Panc1 (cell line): ENCODE measurements at regions not wholly inside any gene's neighbourhood (a gene's known extent, or its start where the extent isn't known, plus 50 kb on each side); places are given as distances from the start of the nearest gene placed in this dataset.

Source experiments
- ATAC-seq: fragments of 200-7000 bp; cut with Tn5 transposase; 2 replicates; pipeline ENCODE4 v1.9.1; 2020; ENCODE audit warnings: mild to moderate bottlenecking, moderate library complexity
- BruUV-seq: library from RNA; stranded (reverse); fragments of 400-500 nt; replicated peaks from 2 replicates; lab custom pipeline; 2021; lab: Mats Ljungman, UMichigan
- CTCF ChIA-PET: fragments of 300-600 bp; sonication (Branson Sonifier 250); formaldehyde crosslinking; loops from one replicate; lab custom pipeline; 2022; ENCODE audit warnings: antibody characterized with exemption; lab: Charles Lee
- POLR2A ChIA-PET: fragments of 300-600 bp; sonication (Branson Sonifier 250); formaldehyde crosslinking; loops from one replicate; lab custom pipeline; 2022; ENCODE audit warnings: antibody characterized with exemption; lab: Charles Lee
- DNase-seq: peaks from one replicate; pipeline ENCODE4 v3.0.0-alpha.2; 2010; ENCODE audit warnings: low read depth, low spot score
- H3K27ac ChIP-seq: 2 replicates; pipeline ENCODE4 v1.5.1; 2011; ENCODE audit warnings: mild to moderate bottlenecking, low read length, inconsistent platforms
- H3K27me3 ChIP-seq: fragments of 200-500 bp; sonication (Bioruptor generic); 2 replicates; pipeline ENCODE4 v1.6.0; 2014; ENCODE audit warnings: low read length, inconsistent platforms; ENCODE audit not compliant: control insufficient read depth, insufficient read depth
- H3K36me3 ChIP-seq: fragments of 200-500 bp; sonication (Bioruptor generic); 2 replicates; pipeline ENCODE4 v1.5.1; 2014; ENCODE audit warnings: inconsistent platforms, mild to moderate bottlenecking, low read length, moderate library complexity; ENCODE audit not compliant: control insufficient read depth, insufficient read depth
- H3K4me1 ChIP-seq: 2 replicates; pipeline ENCODE4 v1.5.1; 2011; ENCODE audit warnings: inconsistent platforms, mild to moderate bottlenecking, low read length, moderate library complexity; ENCODE audit not compliant: control insufficient read depth, insufficient read depth
- H3K4me3 ChIP-seq, 2 experiments: 2 replicates each; pipeline ENCODE4 v1.5.1; 2011 to 2012; ENCODE audit warnings: low read depth in 2 of 2, low read length in 2 of 2, mild to moderate bottlenecking in 2 of 2, inconsistent platforms in 1 of 2, moderate library complexity in 1 of 2
- H3K9me3 ChIP-seq: fragments of 200-500 bp; sonication (Bioruptor generic); 2 replicates; pipeline ENCODE4 v1.5.1; 2014; ENCODE audit warnings: low read depth, mild to moderate bottlenecking, inconsistent platforms, low read length, moderate library complexity; ENCODE audit not compliant: control insufficient read depth, insufficient read depth
- POLR2AphosphoS5 ChIP-seq: IDR thresholded peaks from 2 replicates; pipeline ENCODE4 v1.6.1; 2012; ENCODE audit warnings: mild to moderate bottlenecking, low read depth, low read length, moderate library complexity
- REST ChIP-seq, 2 experiments: IDR thresholded peaks; 2 replicates each; pipeline ENCODE4 v1.6.1; 2011 to 2012; ENCODE audit warnings: low read depth in 2 of 2, control low read depth in 1 of 2, low read length in 1 of 2, mild to moderate bottlenecking in 1 of 2, moderate library complexity in 1 of 2; ENCODE audit not compliant: insufficient read depth in 1 of 2
- SIN3A ChIP-seq: IDR thresholded peaks from 2 replicates; pipeline ENCODE4 v1.6.1; 2012; ENCODE audit warnings: low read depth, mild to moderate bottlenecking, low read length, moderate library complexity, borderline replicate concordance; ENCODE audit not compliant: insufficient read depth
- TCF7L2 ChIP-seq: IDR thresholded peaks from 2 replicates; pipeline ENCODE4 v1.6.1; 2011; ENCODE audit warnings: mild to moderate bottlenecking, low read depth, low read length, inconsistent platforms
- in situ Hi-C: cut with HindIII; loops from 2 replicates; pipeline ENCODE4 v1.10.0; 2016; ENCODE audit warnings: low sequenced_read_pairs, low pct_unique_long_range_greater_than_20kb
- intact Hi-C: fragments of 100-400 bp; cut with micrococcal nuclease; formaldehyde crosslinking; loops from one replicate; pipeline ENCODE4 v1.10.0; 2022; ENCODE audit not compliant: unreplicated experiment
- TF ChIP-seq, protein P1 (sequence below): fragments of 450-650 bp; IDR thresholded peaks from 2 replicates; pipeline ENCODE4 v1.5.1; 2017; ENCODE audit warnings: mild to moderate bottlenecking

- H3K27me3 ChIP-seq = no peaks in the 10 kb centered on the region
- no peak overlapping the region for H3K27ac ChIP-seq
- no peak for ATAC-seq
- TF ChIP-seq POLR2AphosphoS5 (no peak), TCF7L2 (no peak), SIN3A (no peak), REST (IDR thresholded peaks at IDR 0.05; ENCODE audit: insufficient read depth in 1 of 2, low read depth in 2 of 2, low read length in 1 of 2) (no peak)
- TF ChIP-seq, protein P1, sequence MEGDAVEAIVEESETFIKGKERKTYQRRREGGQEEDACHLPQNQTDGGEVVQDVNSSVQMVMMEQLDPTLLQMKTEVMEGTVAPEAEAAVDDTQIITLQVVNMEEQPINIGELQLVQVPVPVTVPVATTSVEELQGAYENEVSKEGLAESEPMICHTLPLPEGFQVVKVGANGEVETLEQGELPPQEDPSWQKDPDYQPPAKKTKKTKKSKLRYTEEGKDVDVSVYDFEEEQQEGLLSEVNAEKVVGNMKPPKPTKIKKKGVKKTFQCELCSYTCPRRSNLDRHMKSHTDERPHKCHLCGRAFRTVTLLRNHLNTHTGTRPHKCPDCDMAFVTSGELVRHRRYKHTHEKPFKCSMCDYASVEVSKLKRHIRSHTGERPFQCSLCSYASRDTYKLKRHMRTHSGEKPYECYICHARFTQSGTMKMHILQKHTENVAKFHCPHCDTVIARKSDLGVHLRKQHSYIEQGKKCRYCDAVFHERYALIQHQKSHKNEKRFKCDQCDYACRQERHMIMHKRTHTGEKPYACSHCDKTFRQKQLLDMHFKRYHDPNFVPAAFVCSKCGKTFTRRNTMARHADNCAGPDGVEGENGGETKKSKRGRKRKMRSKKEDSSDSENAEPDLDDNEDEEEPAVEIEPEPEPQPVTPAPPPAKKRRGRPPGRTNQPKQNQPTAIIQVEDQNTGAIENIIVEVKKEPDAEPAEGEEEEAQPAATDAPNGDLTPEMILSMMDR = no peak
- CTCF ChIA-PET = no interaction called here
- H3K9me3 ChIP-seq = no peaks in the 10 kb centered on the region
- intact Hi-C loops = no loop called here
- POLR2A ChIA-PET = no interaction called here
- no peaks in the 10 kb centered on the region for H3K36me3 ChIP-seq
- no peaks in the 10 kb centered on the region for H3K4me1 ChIP-seq
- in situ Hi-C loops = no loop called here
- DNase-seq = no peak
- BruUV-seq = no TSS peak
- H3K4me3 ChIP-seq = no peak overlapping the region
Measured at GRCh38 chrX:7568597-7568996, 274.4 kb upstream of the VCX start.

DNA sequence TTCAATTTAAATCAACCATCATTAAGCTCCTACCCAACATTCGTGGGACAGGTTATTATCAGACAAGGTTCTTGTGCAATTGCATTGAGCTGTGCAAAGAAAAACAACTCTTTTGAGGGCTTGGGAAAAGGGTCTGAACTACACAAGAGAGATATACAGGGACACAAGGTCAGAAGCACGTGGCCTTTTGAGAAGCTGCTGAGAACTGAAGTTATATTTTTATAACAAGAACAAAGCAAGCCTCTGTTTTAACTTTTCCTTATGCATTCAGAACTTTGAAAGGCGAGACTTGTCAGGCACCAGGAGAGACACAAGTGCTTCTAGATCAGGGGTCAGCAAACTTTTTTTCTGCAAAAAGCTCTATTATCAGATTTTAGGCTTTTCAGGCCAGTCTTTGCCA, 274.8 kb upstream of the VCX start:
- DNase-seq (no peak), ATAC-seq (no peak)
- intact Hi-C loops = no loop called here
- no TSS peak for BruUV-seq
- no peak for TF ChIP-seq SIN3A
- no peak for TF ChIP-seq REST (IDR thresholded peaks at IDR 0.05; ENCODE audit: insufficient read depth in 1 of 2, low read depth in 2 of 2, low read length in 1 of 2)
- no peak for TF ChIP-seq TCF7L2
- TF ChIP-seq, protein P1 = no peak
- no peak for TF ChIP-seq POLR2AphosphoS5
- Histone ChIP-seq H3K27me3 (no peaks in the 10 kb centered on the region), H3K4me3 (no peak overlapping the region), H3K36me3 (no peaks in the 10 kb centered on the region), H3K4me1 (no peaks in the 10 kb centered on the region), H3K27ac (no peak overlapping the region), H3K9me3 (no peaks in the 10 kb centered on the region)
- POLR2A ChIA-PET = no interaction called here
- in situ Hi-C loops = no loop called here
- CTCF ChIA-PET = no interaction called here
